ENCODE measurements at regions not wholly inside any gene's neighbourhood (a gene's known extent, or its start where the extent isn't known, plus 50 kb on each side); places are given as distances from the start of the nearest gene placed in this dataset.
A peak's percentile ranks its signal among the peaks of the same experiment; 100 is the strongest.

DNA sequence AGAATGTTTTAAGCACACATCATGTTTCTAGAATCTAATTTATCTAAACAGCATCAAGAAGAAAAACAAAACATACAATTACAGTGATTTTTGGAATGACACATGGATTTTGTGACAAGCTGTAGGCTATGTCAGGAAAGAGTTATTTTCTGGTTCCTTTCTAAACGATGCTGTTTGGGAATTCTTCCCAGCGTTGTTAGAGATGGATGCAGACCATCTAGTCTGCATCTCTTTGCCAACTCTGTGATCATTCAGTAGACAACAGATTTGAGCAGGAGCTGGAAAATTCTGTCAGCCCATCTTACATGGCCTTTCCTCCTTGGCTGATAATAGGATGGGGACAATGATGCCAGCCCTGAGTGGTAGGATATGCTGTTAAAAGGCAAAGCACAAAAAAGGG, 295.7 kb upstream of the TRPC7 start:
- H3K4me3 ChIP-seq (ENCODE audit: low read depth, low read length), result no peak overlapping the region
- no peak for TF ChIP-seq CTCF (IDR thresholded peaks at IDR 0.05; ENCODE audit: control insufficient read depth, extremely low read depth, insufficient read depth)
- no peak for DNase-seq (ENCODE audit: low read depth)

DNA sequence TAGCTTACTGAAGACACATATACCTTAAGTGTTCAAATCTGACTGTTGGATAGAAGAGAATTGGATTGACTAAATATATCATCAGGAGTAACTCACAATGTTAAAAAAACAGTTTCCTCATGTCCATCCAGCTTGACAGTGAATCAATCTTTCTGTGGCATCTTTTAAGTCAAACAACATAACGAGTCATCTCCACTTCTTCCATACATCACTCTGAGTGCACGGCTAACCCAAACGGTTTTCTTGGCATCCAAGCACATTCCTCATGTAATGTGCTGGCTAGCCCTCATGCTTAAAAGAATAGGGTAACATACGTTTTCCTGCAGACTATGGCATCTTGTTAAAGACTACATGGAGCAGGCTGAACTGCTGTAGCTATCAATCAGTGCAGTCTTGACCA, 291.5 kb upstream of the TRPC7 start:
- H3K4me3 ChIP-seq (ENCODE audit: low read depth, low read length), result no peak overlapping the region
- no peak for TF ChIP-seq CTCF (IDR thresholded peaks at IDR 0.05; ENCODE audit: control insufficient read depth, extremely low read depth, insufficient read depth)
- DNase-seq (ENCODE audit: low read depth), result no peak

DNA sequence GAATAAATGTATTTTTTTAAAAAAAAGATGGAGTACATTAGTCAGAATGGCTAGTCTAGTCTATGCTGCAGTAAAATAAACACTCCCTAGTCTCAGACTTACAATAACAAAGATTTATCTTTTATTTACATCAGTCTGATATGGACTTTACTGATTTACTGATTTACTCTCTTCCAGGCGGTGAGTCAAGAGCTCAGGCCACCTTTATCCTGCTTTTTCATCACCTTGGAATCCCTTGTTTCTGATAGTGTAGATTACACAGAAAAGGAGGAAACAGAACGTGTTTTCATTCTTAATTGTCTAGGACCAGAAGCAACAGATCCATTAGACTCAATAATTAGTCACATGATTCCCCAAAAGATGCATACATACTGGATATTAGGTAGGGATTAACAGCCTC, 290.1 kb upstream of the TRPC7 start:
- no peak for DNase-seq (ENCODE audit: low read depth)
- no peak for TF ChIP-seq CTCF (IDR thresholded peaks at IDR 0.05; ENCODE audit: control insufficient read depth, extremely low read depth, insufficient read depth)
- no peak overlapping the region for H3K4me3 ChIP-seq (ENCODE audit: low read depth, low read length)

DNA sequence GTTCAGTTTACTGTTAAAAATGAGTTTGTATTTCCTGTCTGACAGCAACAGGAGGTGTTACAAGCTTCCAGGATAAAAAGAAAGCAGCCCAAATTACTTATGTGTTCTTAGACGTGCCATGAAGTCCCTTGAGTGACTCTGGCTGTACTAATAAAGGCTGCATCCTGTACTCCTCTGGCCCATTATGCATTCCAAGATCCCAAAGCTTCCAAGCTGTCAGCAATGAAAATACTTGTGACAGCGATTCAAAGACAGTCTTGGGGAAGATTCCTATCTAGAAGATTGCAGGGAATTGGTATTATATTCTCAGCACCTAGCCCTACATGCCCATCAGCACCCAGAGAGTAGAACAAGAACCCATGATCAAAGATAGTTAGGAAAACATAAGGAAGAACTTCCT, 281.6 kb upstream of the TRPC7 start:
- no peak overlapping the region for H3K4me3 ChIP-seq (ENCODE audit: low read depth, low read length)
- DNase-seq (ENCODE audit: low read depth), result no peak
- TF ChIP-seq CTCF (IDR thresholded peaks at IDR 0.05; ENCODE audit: control insufficient read depth, extremely low read depth, insufficient read depth), result no peak

DNA sequence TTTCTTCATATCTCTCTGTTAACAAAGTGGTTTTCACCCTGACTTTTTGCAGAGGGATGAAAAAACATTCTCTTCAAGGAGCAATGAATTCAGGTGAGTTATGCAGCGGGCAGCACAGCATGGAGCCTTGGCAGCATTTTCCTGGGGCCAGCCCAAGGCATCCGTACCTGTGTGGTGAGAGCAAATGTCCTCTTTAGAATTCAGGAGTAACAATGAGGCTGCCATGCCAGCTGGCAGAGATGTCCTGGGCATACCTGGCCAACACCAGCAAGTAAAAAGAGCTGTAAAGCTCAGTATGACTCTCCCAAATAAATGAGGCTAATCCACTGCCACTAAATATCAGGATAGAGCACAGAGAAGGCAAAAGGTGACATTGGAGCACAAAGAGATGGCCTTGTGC, 277.6 kb upstream of the TRPC7 start:
- no peak for TF ChIP-seq CTCF (IDR thresholded peaks at IDR 0.05; ENCODE audit: control insufficient read depth, extremely low read depth, insufficient read depth)
- no peak overlapping the region for H3K4me3 ChIP-seq (ENCODE audit: low read depth, low read length)
- DNase-seq (ENCODE audit: low read depth), result no peak

DNA sequence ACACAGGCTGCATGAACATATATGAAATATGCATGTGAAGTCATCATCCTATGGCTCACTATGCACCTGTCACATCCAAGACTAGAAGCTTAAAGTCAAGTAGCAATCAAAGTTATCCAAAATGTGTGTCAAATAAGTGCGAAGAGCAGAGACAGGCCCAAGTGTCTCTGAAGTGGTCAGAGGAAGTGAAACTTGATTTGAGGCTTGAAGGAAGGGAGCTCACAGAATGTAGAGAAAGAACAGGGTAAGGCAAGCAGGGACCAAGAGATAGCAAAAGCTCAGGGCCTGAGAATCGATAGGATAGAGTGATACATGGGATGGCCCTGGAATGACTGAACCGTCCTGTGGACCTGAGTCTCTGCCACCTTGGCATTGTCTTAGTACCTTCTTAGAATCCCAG, 274.3 kb upstream of the TRPC7 start:
- TF ChIP-seq CTCF (IDR thresholded peaks at IDR 0.05; ENCODE audit: control insufficient read depth, extremely low read depth, insufficient read depth), result no peak
- DNase-seq (ENCODE audit: low read depth), result no peak
- H3K4me3 ChIP-seq (ENCODE audit: low read depth, low read length), result no peak overlapping the region

- no peak overlapping the region for H3K4me3 ChIP-seq (ENCODE audit: low read depth, low read length)
- peak; percentile 15; the same call in 1 of the 2 replicates for TF ChIP-seq CTCF (IDR thresholded peaks at IDR 0.05; ENCODE audit: control insufficient read depth, extremely low read depth, insufficient read depth)
- DNase-seq (ENCODE audit: low read depth), result no peak
Observed at GRCh38 chr5:136638084-136638483, 272.7 kb upstream of the TRPC7 start.

All from LNCaP clone FGC (cell line).